ENCODE measurements at regions not wholly inside any gene's neighbourhood (a gene's known extent, or its start where the extent isn't known, plus 50 kb on each side); places are given as distances from the start of the nearest gene placed in this dataset.
A peak's percentile ranks its signal among the peaks of the same experiment; 100 is the strongest.

GRCh38 chr1:58136387-58136786 lies 410.1 kb downstream of the OMA1 start:
- peak; percentile 4 for DNase-seq

- no peak for DNase-seq
Observed at GRCh38 chr1:58135821-58136321, 410.7 kb downstream of the OMA1 start.

- DNase-seq: no peak
Observed at GRCh38 chr1:58133562-58133961, 413.0 kb downstream of the OMA1 start.

GRCh38 chr1:58123051-58123450 lies 423.5 kb downstream of the OMA1 start:
- no peak for DNase-seq

GRCh38 chr1:58119971-58120370 lies 426.6 kb downstream of the OMA1 start:
- DNase-seq: no peak

GRCh38 chr1:58116284-58116683 lies 430.2 kb downstream of the OMA1 start:
- no peak for DNase-seq

- no peak for DNase-seq
Observed at GRCh38 chr1:58109646-58110200, 436.8 kb downstream of the OMA1 start.

- DNase-seq: no peak
Observed at GRCh38 chr1:58108783-58109182, 437.7 kb downstream of the OMA1 start.

- no peak for DNase-seq
Observed at GRCh38 chr1:58107943-58108342, 438.6 kb downstream of the OMA1 start.

GRCh38 chr1:58104960-58105359 lies 441.6 kb downstream of the OMA1 start:
- no peak for DNase-seq

GRCh38 chr1:58096714-58097113 lies 449.8 kb downstream of the OMA1 start:
- DNase-seq: no peak

GRCh38 chr1:58095183-58095582 lies 451.3 kb downstream of the OMA1 start:
- no peak for DNase-seq

- DNase-seq: no peak
Observed at GRCh38 chr1:58094221-58094620, 452.3 kb downstream of the OMA1 start.

- DNase-seq: no peak
Observed at GRCh38 chr1:58090640-58091039, 455.9 kb downstream of the OMA1 start.

- DNase-seq: peak; percentile 56
Observed at GRCh38 chr1:58089898-58090534, 456.5 kb downstream of the OMA1 start.

GRCh38 chr1:58084266-58084665 lies 462.3 kb downstream of the OMA1 start:
- no peak for DNase-seq

- no peak for DNase-seq
Observed at GRCh38 chr1:58082596-58082995, 463.9 kb downstream of the OMA1 start.

GRCh38 chr1:58076258-58076657 lies 470.3 kb downstream of the OMA1 start:
- DNase-seq: no peak

- no peak for DNase-seq
Observed at GRCh38 chr1:58075188-58075578, 471.3 kb downstream of the OMA1 start.

- DNase-seq: no peak
Observed at GRCh38 chr1:58072450-58072849, 474.1 kb downstream of the OMA1 start.

- no peak for DNase-seq
Observed at GRCh38 chr1:58067082-58067481, 479.4 kb downstream of the OMA1 start.

- no peak for DNase-seq
Observed at GRCh38 chr1:58065520-58065919, 481.0 kb downstream of the OMA1 start.

- DNase-seq: no peak
Observed at GRCh38 chr1:58064166-58064565, 482.4 kb downstream of the OMA1 start.

- DNase-seq: no peak
Observed at GRCh38 chr1:58063095-58063494, 483.4 kb downstream of the OMA1 start.
